ENCODE measurements at regions not wholly inside any gene's neighbourhood (a gene's known extent, or its start where the extent isn't known, plus 50 kb on each side); places are given as distances from the start of the nearest gene placed in this dataset.

- DNase-seq (ENCODE audit: low read depth in 1 of 2, low spot score in 1 of 2) = no peak
- H3K27me3 ChIP-seq (ENCODE audit: insufficient read depth, poor library complexity, severe bottlenecking) = no peaks in the 10 kb centered on the region
- no peak overlapping the region for H3K4me3 ChIP-seq (replicated peaks; ENCODE audit: insufficient read depth, low read length)
- TF ChIP-seq GABPA (IDR thresholded peaks at IDR 0.05; ENCODE audit: low read depth) (no peak), POLR2AphosphoS5 (IDR thresholded peaks at IDR 0.05; ENCODE audit: low read depth) (no peak), REST (IDR thresholded peaks at IDR 0.05; ENCODE audit: insufficient replicate concordance, low read depth) (no peak), CTCF (IDR thresholded peaks at IDR 0.05; ENCODE audit: insufficient read depth, low read length) (no peak), SPI1 (IDR thresholded peaks at IDR 0.05; ENCODE audit: borderline replicate concordance, low read depth) (no peak)
- no peak overlapping the region for H3K27ac ChIP-seq (replicated peaks)
Measured at GRCh38 chr14:82447586-82447985, 913.9 kb upstream of the SEL1L start.

- Histone ChIP-seq H3K4me3 (replicated peaks; ENCODE audit: insufficient read depth, low read length) (no peak overlapping the region), H3K27ac (replicated peaks) (no peak overlapping the region), H3K27me3 (ENCODE audit: insufficient read depth, poor library complexity, severe bottlenecking) (no peaks in the 10 kb centered on the region)
- DNase-seq (ENCODE audit: low read depth in 1 of 2, low spot score in 1 of 2) = no peak
- TF ChIP-seq POLR2AphosphoS5 (IDR thresholded peaks at IDR 0.05; ENCODE audit: low read depth) = no peak
- no peak for TF ChIP-seq REST (IDR thresholded peaks at IDR 0.05; ENCODE audit: insufficient replicate concordance, low read depth)
- no peak for TF ChIP-seq SPI1 (IDR thresholded peaks at IDR 0.05; ENCODE audit: borderline replicate concordance, low read depth)
- no peak for TF ChIP-seq CTCF (IDR thresholded peaks at IDR 0.05; ENCODE audit: insufficient read depth, low read length)
- no peak for TF ChIP-seq GABPA (IDR thresholded peaks at IDR 0.05; ENCODE audit: low read depth)
Measured at GRCh38 chr14:82449926-82450468, 916.3 kb upstream of the SEL1L start.

- Histone ChIP-seq H3K4me3 (replicated peaks; ENCODE audit: insufficient read depth, low read length) (no peak overlapping the region), H3K27me3 (ENCODE audit: insufficient read depth, poor library complexity, severe bottlenecking) (no peaks in the 10 kb centered on the region), H3K27ac (replicated peaks) (no peak overlapping the region)
- TF ChIP-seq GABPA (IDR thresholded peaks at IDR 0.05; ENCODE audit: low read depth) = no peak
- TF ChIP-seq SPI1 (IDR thresholded peaks at IDR 0.05; ENCODE audit: borderline replicate concordance, low read depth) = no peak
- TF ChIP-seq REST (IDR thresholded peaks at IDR 0.05; ENCODE audit: insufficient replicate concordance, low read depth) = no peak
- no peak for TF ChIP-seq POLR2AphosphoS5 (IDR thresholded peaks at IDR 0.05; ENCODE audit: low read depth)
- TF ChIP-seq CTCF (IDR thresholded peaks at IDR 0.05; ENCODE audit: insufficient read depth, low read length) = no peak
- no peak for DNase-seq (ENCODE audit: low read depth in 1 of 2, low spot score in 1 of 2)
Measured at GRCh38 chr14:82451675-82452074, 918.0 kb upstream of the SEL1L start.
